CD14-positive monocyte (primary cell): ENCODE measurements at regions not wholly inside any gene's neighbourhood (a gene's known extent, or its start where the extent isn't known, plus 50 kb on each side); places are given as distances from the start of the nearest gene placed in this dataset.
"Not testable (repeated sequence)": the region's sequence is repeated elsewhere in the genome, so short reads cannot be mapped to it uniquely, and the experiment has no call there.

Source experiments
- DNase-seq, 3 donors: peaks; one replicate each; pipeline ENCODE4 v3.0.0-alpha.2; 2011 to 2022
- H2AFZ ChIP-seq: 2 replicates; pipeline ENCODE4 v1.6.0; 2012; ENCODE audit warnings: mild to moderate bottlenecking, low read depth, low read length, inconsistent platforms; ENCODE audit not compliant: insufficient read depth, poor library complexity, severe bottlenecking
- H3K27ac ChIP-seq, 2 donors: 1 replicate in 1 of 2; 2 replicates in 1 of 2; pipeline ENCODE4 v1.5.1; 2012 to 2013; ENCODE audit warnings: low read length in 2 of 2, control low read depth in 1 of 2, inconsistent platforms in 1 of 2, low read depth in 1 of 2, mild to moderate bottlenecking in 1 of 2
- H3K27me3 ChIP-seq, 2 donors: one replicate each; pipeline versions ENCODE4 v1.6.0 to v1.6.1; 2011 to 2013; ENCODE audit warnings: low read length in 2 of 2; ENCODE audit not compliant: control insufficient read depth in 2 of 2, insufficient read depth in 2 of 2
- H3K36me3 ChIP-seq, 2 donors: replicated peaks in 1 of 2; 1 replicate in 1 of 2; 2 replicates in 1 of 2; pipeline versions ENCODE4 v1.5.1 to v1.6.1; 2012 to 2013; ENCODE audit warnings: low read length in 2 of 2, control low read depth in 1 of 2, inconsistent platforms in 1 of 2, mild to moderate bottlenecking in 1 of 2; ENCODE audit not compliant: insufficient read depth in 2 of 2, control insufficient read depth in 1 of 2
- H3K4me1 ChIP-seq, 2 donors: 1 replicate in 1 of 2; 2 replicates in 1 of 2; pipeline versions ENCODE4 v1.5.1 to v1.6.1; 2012 to 2013; ENCODE audit warnings: low read length in 2 of 2, control low read depth in 1 of 2, inconsistent platforms in 1 of 2, mild to moderate bottlenecking in 1 of 2, moderate library complexity in 1 of 2; ENCODE audit not compliant: insufficient read depth in 2 of 2, control insufficient read depth in 1 of 2
- H3K4me2 ChIP-seq: replicated peaks from 2 replicates; pipeline ENCODE3; 2012; ENCODE audit warnings: low read length, moderate library complexity, mild to moderate bottlenecking; ENCODE audit not compliant: poor library complexity, severe bottlenecking; ENCODE audit errors: extremely low read depth
- H3K4me3 ChIP-seq, 3 experiments: fragments of 200-600 bp in 1 of 3; sonication (generic) in 1 of 3; replicated peaks in 1 of 3; 1 replicate in 2 of 3; 2 replicates in 1 of 3; pipeline ENCODE4 v1.5.1; 2011 to 2013; ENCODE audit warnings: low read length in 3 of 3, mild to moderate bottlenecking in 3 of 3, control low read depth in 2 of 3, low read depth in 2 of 3, inconsistent platforms in 1 of 3, moderate library complexity in 1 of 3
- H3K79me2 ChIP-seq: 2 replicates; pipeline ENCODE4 v1.6.0; 2012; ENCODE audit warnings: mild to moderate bottlenecking, control low read depth, inconsistent platforms, low read length, moderate library complexity; ENCODE audit not compliant: insufficient read depth
- H3K9ac ChIP-seq: 2 replicates; pipeline ENCODE4 v1.6.0; 2017; ENCODE audit warnings: low read length, mild to moderate bottlenecking; ENCODE audit not compliant: insufficient read depth, poor library complexity, severe bottlenecking
- H3K9me3 ChIP-seq, 2 donors: replicated peaks in 1 of 2; 1 replicate in 1 of 2; 2 replicates in 1 of 2; pipeline versions ENCODE4 v1.5.1 to v1.6.1; 2012 to 2013; ENCODE audit warnings: low read length in 2 of 2, control low read depth in 1 of 2; ENCODE audit not compliant: control insufficient read depth in 1 of 2, insufficient read depth in 1 of 2
- H4K20me1 ChIP-seq: 2 replicates; pipeline ENCODE4 v1.6.0; 2012; ENCODE audit warnings: mild to moderate bottlenecking, low read length, control low read depth, moderate library complexity; ENCODE audit not compliant: insufficient read depth
- H3K27ac Mint-ChIP-seq, 7 donors: one replicate each; pipeline ENCODE4 v1.8.0; 2020; ENCODE audit warnings: mild to moderate bottlenecking in 7 of 7, mixed read lengths in 7 of 7, moderate library complexity in 6 of 7, inconsistent platforms in 2 of 7
- H3K27me3 Mint-ChIP-seq, 3 donors: one replicate each; pipeline ENCODE4 v1.8.0; 2021 to 2022; ENCODE audit warnings: low read depth in 3 of 3, mild to moderate bottlenecking in 3 of 3, mixed read lengths in 3 of 3, moderate library complexity in 3 of 3, inconsistent platforms in 1 of 3
- H3K36me3 Mint-ChIP-seq, 2 donors: one replicate each; pipeline ENCODE4 v1.8.0; 2020; ENCODE audit warnings: mixed read lengths in 2 of 2, inconsistent platforms in 1 of 2, mild to moderate bottlenecking in 1 of 2
- H3K4me1 Mint-ChIP-seq: one replicate; pipeline ENCODE4 v1.8.0; 2020; ENCODE audit warnings: mild to moderate bottlenecking, mixed read lengths
- H3K4me3 Mint-ChIP-seq, 2 donors: one replicate each; pipeline ENCODE4 v1.8.0; 2020; ENCODE audit warnings: mild to moderate bottlenecking in 2 of 2, mixed read lengths in 2 of 2, moderate library complexity in 1 of 2
- H3K9me3 Mint-ChIP-seq, 7 donors: one replicate each; pipeline ENCODE4 v1.8.0; 2020 to 2022; ENCODE audit warnings: mixed read lengths in 7 of 7, mild to moderate bottlenecking in 6 of 7, moderate library complexity in 6 of 7, inconsistent platforms in 2 of 7
- WGBS: methylation state at CpG from one replicate; pipeline ENCODE4 v1.1.5; 2013; ENCODE audit warnings: missing lambda C conversion rate; ENCODE audit not compliant: insufficient coverage; 5-methylcytosine and 5-hydroxymethylcytosine counted together
- intact Hi-C, 2 donors: fragments of 100-400 bp; cut with micrococcal nuclease; formaldehyde crosslinking; loops; one replicate each; pipeline versions ENCODE4 v1.15.0 to v1.15.1; 2023
- TF ChIP-seq, protein P1 (sequence below): fragments of 200-600 bp; IDR thresholded peaks from one replicate; pipeline ENCODE4 v1.8.0; 2022; ENCODE audit warnings: antibody characterized with exemption, mild to moderate bottlenecking

DNA sequence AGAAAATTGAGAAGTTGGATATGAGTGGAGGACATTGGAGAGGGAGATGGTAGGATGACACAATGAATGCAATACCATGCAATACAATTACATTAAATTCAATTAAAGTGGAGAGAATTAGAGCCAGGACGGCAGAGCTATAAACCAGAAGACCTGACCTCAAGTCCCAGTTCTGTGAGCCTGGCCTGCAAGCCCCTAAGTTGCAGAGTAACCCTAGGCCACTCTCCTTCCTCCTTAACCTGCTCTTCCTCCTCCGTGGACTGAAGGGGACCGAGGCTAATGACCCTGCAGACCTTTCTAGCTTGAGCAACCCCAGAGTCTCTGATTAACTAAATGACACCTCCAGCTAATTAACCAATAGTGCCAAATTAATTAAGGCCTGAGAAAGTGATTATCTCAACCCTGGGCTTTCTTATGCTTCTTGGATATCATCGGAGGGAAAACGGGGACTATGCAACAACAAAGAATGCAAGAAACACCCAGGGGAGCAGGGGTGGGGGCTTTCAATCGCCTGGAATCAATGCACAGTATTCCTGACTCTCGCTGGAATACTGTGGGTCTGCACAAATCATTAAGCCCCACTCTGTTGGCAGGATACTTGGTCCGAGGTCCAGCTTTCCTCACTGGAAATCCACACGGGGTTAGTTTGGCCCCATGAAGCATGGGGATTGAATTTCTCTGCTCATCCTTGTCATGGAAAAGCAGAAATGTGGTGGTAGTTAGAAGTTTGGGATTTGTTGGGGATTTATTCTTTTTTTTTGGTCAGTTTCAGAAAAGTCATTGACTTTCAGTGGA is 548.3 kb downstream of the MN1 start:
- H3K4me3 Mint-ChIP-seq, result no peak overlapping the region
- H3K27ac ChIP-seq, result no peak overlapping the region
- H3K9me3 Mint-ChIP-seq, result peaks cover 12 to 23% (median 17%) of the 10 kb centered on the region in 7 donors
- WGBS, result 86% methylated on average over 8 of the region's 9 CpGs
- no peaks in the 10 kb centered on the region for H3K27me3 ChIP-seq
- H4K20me1 ChIP-seq, result no peaks in the 10 kb centered on the region
- H3K36me3 ChIP-seq, result no peaks in the 10 kb centered on the region
- no peak for DNase-seq
- no peaks in the 10 kb centered on the region for H3K79me2 ChIP-seq
- peaks cover 7 to 16% of the 10 kb centered on the region in 2 donors for H3K4me1 ChIP-seq
- peaks cover 14% of the 10 kb centered on the region for H3K4me1 Mint-ChIP-seq
- H2AFZ ChIP-seq, result no peak overlapping the region
- TF ChIP-seq, protein P1, sequence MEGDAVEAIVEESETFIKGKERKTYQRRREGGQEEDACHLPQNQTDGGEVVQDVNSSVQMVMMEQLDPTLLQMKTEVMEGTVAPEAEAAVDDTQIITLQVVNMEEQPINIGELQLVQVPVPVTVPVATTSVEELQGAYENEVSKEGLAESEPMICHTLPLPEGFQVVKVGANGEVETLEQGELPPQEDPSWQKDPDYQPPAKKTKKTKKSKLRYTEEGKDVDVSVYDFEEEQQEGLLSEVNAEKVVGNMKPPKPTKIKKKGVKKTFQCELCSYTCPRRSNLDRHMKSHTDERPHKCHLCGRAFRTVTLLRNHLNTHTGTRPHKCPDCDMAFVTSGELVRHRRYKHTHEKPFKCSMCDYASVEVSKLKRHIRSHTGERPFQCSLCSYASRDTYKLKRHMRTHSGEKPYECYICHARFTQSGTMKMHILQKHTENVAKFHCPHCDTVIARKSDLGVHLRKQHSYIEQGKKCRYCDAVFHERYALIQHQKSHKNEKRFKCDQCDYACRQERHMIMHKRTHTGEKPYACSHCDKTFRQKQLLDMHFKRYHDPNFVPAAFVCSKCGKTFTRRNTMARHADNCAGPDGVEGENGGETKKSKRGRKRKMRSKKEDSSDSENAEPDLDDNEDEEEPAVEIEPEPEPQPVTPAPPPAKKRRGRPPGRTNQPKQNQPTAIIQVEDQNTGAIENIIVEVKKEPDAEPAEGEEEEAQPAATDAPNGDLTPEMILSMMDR, result no peak
- intact Hi-C loops, result no loop called here
- H3K36me3 Mint-ChIP-seq, result no peaks in the 10 kb centered on the region
- no peak overlapping the region for H3K4me3 ChIP-seq
- H3K27ac Mint-ChIP-seq, result no peak overlapping the region
- H3K27me3 Mint-ChIP-seq, result peaks cover 0 to 6% (median 5%) of the 10 kb centered on the region in 3 donors
- peaks cover 14 to 15% of the 10 kb centered on the region in 2 donors for H3K9me3 ChIP-seq
- H3K4me2 ChIP-seq, result peak overlapping the region; percentile 16
- no peak overlapping the region for H3K9ac ChIP-seq

DNA sequence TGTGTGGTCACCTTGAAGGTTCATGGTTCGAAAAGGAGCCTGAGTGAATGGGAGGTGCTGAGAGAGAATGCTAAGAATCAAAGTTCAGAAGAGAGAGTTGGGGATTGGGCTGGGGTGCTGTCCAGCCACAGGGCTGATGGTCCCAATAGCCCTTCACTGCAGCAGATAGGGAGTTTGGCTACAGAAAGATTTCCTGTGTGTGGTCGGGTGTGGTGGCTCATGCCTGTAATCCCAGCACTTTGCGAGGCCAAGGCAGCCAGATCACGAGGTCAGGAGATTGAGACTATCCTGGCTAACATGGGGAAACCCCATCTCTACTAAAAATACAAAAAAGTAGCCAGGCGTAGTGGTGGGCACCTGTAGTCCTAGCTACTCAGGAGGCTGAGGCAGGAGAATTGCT is 547.5 kb downstream of the MN1 start:
- whole genome bisulfite sequencing, result no CpG with 5 or more reads among the region's 5 CpGs
- H3K4me2 ChIP-seq, H3K27me3 ChIP-seq, DNase-seq, H3K4me3 ChIP-seq, H3K4me3 Mint-ChIP-seq, H3K79me2 ChIP-seq, H3K27ac ChIP-seq, H2AFZ ChIP-seq, H3K9ac ChIP-seq, intact Hi-C loops, H3K36me3 Mint-ChIP-seq, H3K36me3 ChIP-seq, H4K20me1 ChIP-seq: not testable (repeated sequence)
- Mint-ChIP-seq H3K9me3 (peaks cover 12 to 23% (median 17%) of the 10 kb centered on the region in 7 donors), H3K27ac (peak overlapping the region in 1 of 7 donors; percentile 21), H3K27me3 (peaks cover 1 to 11% (median 9%) of the 10 kb centered on the region in 3 donors), H3K4me1 (peaks cover 14% of the 10 kb centered on the region)
- H3K4me1 ChIP-seq, result peaks cover 7 to 16% of the 10 kb centered on the region in 2 donors
- H3K9me3 ChIP-seq, result peaks cover 14 to 15% of the 10 kb centered on the region in 2 donors
